Germinal center (tissue), 1 donor: ENCODE measurements at regions not wholly inside any gene's neighbourhood (a gene's known extent, or its start where the extent isn't known, plus 50 kb on each side); places are given as distances from the start of the nearest gene placed in this dataset.

Source experiments
- DNase-seq: peaks from one replicate; pipeline ENCODE4 v3.0.0; 2012; ENCODE audit warnings: mixed read lengths, low spot score

DNA sequence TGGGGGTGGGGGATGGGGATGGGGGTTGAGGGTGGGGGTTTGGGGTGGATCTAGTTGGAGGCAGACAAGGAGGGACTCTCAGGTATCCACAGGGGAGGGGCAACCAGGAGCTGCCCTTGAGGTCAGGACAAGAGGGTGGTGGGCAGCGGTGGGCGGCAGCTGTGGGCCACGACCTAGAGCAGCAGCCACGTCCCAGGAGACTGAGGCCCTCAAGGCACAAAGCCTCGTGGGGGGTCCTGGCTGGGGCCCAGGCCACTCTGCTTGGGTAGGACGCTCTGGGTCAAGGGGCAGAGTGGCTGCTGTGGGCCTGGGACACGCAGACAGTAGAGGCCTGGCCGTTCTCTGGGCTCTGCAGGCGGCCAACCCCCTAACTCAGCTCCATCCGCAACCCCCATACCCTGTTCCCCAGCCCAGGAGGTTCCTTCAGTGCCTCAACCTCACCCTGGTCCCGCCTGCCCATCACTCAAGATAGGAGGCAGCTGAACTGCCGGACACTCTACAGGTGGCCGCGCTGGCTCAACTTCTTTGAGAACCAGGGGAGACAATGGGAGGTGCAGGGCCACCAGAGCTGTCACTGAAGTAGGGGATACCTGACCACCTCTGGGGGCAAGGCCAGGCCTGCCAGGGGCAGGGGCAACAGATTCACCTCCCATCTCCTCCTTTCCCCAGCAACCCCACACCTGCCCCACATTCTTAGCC lies 75.6 kb downstream of the ENGASE start:
- DNase-seq, result no peak

DNA sequence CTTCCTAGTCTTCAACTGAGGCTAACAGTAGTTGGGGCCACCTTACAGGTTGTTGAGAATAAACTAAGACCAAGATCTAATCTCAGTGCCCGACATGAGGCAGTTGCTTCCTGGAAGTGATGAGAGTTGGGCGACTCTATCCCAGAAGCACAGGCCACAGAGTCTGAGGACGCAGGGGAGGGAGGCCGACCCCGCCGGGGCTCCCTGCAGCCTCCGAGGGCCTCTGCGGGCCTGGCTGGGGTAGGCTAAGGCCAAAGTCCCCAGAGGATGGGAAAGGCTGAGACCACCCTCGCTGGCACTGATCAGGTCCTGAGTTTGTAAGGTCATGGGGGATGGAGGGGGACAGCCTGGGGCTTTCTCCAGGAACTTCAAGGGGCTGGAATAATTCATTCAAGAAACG lies 74.0 kb downstream of the ENGASE start:
- DNase-seq, result no peak

DNA sequence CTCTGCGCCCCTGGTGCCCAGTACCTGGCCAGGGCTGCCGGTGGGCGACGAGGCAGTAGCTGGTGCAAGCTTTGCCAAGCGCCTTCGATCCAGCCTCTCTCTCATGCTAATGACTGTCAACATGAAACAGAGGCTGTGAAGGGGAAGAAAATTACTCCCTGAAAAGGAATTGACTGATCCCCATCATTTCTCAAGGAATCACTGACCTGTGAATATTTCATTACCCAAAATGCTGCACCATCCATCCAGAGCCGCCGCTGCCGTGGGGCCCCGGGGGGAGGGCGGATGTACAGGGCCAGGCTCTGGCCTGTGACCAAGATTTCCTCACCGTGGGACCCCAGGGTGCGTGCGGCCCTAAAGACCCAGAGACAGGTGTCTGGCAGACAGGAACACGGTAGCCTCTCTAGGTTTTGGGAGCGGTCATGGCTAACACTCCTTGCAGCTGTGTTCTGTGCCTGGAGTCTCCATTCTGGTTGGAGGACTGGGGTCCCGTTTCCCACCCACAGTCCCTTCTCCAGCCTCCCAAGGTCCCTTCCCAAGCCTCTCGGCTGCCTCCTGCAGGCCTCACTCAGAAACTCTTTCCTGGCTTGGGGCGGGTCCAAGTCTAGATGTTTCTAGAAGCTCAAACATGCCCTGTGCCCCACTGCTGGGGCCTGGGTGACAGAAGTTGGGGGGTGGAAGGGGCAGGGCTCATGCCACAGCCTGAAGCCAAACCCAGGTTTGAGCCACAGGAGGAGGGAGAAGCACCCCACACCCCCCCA lies 73.3 kb downstream of the ENGASE start:
- DNase-seq, result no peak

DNA sequence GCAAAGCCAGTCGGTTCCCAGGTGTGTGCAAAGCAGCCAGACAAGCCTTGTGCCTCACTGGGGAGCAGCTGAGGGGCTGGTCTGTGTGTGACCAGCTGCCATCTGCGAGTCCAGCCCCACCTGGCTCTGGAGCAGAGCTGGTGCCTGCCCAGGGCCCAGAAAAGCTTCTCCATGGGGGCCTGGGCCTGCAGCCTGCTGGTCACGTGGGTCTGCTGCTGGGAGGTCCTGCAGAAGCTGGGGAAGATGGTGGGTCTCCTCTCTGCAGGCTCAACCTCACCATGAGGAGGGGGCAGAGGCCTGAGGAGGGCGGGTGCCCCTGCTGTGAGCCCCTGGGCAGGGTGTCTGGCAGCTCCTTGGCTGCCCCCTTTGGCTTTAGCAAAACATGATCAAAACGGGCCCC lies 71.9 kb downstream of the ENGASE start:
- DNase-seq, result no peak

DNA sequence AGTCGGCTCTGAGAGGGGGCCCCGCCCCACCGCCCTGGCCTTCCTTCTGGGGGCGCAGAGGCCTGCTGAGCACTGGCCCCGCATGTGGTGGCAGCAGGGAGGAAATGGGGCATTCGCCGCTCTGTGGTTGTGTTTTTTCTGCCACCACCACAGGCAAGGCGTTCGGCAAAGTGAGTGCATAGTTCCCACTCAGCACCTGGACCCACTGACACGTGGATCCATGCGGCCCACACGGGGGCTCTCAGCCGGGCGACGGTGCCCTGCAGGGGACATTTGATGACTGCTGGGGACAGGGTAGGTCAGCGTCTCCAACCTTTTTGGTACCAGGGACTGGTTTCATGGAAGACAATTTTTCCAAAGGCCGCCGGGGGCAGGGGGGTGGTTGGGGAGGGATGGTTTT lies 70.9 kb downstream of the ENGASE start:
- DNase-seq, result no peak

DNA sequence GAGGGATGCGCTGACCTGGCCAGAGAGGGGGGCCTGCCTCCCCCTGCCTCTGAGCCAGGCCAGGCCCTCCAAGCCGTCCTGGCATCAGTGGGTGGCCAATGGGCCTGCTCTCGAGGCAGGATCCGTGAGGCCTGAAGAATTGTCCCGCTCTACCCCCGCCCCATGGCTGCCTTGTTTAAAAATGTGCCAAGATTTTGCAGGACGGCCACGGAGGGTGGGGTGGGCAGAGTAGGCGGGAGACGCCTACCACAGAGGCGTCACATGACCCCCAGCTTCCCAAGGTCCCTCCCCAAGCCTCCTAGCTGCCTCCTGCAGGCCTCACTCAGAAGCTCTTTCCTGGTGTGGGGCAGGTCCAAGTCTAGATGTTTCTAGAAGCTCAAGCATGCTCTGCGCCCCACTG lies 69.5 kb downstream of the ENGASE start:
- no peak for DNase-seq

DNA sequence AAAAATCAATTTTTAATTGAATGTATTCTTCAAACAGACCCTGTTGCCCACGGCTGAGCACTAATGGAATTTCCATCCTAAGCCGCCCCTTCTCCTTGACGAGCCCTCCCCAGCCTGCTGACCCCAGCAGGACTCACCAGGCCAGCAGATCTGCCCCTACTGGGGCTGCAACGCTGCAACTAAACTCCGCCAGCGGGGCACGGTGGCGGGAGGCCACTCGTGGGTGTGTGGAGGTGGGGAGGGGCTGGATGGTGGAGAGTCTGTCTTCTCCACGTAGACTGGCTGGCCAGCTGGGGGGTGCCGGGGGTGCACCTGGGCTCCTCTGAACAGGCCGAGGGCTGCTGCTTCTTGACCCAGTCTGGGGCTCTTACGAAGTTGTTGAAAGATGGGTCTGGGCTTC lies 67.8 kb downstream of the ENGASE start:
- DNase-seq, result no peak

DNA sequence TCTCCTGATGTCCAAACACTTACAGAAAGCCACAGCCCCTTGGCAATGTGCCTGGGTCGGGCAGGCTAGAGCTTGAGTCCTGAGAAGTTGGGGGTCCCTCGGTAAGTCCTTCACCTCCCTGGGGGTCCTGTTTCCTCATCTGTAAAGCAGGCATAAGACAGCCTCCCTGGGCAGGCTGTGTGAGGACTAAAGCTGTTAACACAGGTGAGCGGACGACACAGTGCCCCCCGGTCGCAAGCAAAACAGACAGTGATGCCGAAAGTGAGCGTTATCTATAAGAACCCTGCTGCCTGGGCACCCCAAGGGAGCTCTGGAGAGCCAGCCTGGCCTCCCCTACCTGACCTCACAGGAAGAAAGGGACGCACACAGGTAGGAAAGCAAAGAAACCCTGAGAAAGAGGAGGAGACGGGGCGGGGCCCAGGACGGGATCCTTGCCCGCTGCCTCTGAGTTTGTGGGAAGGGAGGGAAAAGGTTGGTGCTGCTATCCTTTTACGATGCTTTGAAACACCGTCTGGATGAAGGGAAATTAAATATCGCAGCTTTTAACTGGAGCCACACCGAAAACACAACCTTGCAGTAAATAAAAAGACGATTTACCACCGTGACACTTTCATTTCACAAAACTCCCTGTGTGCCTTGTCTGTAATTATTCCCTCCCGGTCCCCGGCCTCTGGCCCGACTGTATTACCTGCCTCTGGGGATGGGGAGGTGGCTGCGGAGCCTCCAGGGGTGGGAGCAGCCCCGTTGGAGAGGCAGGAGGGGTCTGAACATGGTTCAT lies 67.1 kb downstream of the ENGASE start:
- no peak for DNase-seq

DNA sequence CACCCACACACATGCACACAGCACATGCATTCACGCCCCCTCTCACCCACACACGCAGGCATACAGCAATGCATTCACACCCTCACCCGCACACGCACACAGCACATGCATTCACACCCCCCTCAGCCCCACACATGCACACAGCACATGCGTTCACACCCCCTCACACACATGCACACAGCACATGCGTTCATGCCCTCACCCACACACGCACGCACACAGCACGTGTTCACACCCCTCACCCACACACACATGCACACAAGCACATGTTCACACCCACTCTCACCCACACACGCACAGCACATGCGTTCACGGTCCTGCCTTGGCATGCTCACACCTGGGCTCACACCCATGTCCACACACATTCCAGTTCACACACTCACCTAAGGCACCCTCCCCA lies 64.2 kb downstream of the ENGASE start:
- DNase-seq, result no peak

DNA sequence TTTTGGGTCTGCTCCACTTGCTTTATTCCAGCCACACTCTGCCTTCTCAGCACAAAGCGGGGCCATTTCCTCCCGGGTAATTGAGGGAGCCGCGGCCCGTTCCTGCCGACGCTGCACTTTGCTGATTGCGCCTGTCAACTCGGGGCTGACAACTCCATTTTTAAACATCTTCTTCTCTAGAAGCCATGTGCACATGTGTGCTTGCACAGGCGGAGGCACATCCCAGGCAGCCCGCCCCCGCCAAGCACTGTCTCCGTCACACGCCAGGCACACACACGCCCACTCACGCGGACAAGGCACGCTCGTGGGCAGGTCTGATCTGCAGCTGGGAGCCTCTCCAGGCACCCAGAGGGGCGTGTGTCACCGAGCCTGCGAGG lies 63.2 kb downstream of the ENGASE start:
- DNase-seq, result no peak

DNA sequence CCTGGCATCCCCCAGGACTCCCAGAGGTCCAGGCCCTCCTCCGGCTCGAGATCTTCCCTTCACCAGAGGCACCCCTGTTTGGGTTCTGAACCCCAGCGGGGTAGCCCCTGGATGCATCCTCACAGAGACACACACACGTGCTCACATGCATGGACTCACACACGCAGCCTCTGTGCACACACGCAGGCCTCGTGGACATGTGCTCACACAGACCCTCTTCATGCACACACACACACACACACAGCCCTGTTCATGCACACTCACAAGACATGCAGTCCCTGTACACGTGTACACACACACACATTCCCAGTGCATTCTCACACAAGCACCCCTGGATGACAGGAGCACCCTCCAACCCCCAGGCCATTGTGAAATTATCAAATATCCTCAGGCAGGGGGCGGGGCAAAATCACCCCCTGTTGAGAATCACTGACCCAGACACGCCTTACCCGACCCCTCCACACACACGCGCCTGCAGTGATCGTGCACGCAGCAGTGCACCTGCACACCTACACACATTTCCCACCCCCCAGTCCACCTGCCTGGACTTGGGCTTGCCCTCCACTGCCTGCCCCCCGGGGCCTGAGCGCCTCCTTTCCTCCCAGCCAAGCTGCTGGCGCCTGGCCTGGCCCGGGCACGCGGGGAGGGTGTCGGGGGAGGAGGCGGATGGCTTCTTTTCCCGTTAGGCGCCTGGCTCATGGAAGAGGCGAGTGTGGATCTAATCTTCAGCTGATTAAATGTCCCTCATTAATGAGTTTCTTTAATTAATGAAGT lies 62.6 kb downstream of the ENGASE start:
- no peak for DNase-seq

DNA sequence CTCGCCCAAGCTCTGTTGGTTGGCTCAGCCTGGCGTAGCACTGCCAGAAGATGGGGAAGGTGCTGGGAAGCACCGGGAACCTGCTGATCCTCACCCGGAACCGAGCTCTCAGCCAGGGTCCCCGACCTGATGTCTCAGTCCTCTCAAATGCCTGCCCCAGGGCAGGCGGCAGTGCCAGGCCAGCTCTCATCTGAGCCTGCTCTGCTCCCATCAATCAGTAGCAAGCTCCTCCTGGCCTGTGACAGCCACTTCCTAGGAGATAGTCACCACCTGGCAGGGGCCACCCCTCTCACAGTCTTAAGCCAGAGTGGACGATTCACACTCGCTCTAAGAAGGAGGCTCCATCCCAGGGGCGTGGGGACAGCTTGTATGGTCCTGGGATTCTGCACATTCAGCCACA lies 62.0 kb downstream of the ENGASE start:
- DNase-seq, result no peak
